Uterus (tissue), 2 donors: ENCODE measurements at regions not wholly inside any gene's neighbourhood (a gene's known extent, or its start where the extent isn't known, plus 50 kb on each side); places are given as distances from the start of the nearest gene placed in this dataset.

ENCODE experiments used
- POLR2A ChIP-seq, 2 donors: fragments of 450-650 bp; IDR thresholded peaks; one replicate each; pipeline ENCODE4 v1.6.1; 2016; ENCODE audit warnings: antibody characterized with exemption in 2 of 2, mild to moderate bottlenecking in 1 of 2, moderate library complexity in 1 of 2
- TF ChIP-seq, protein P1 (sequence below), 4 experiments: fragments of 200-600 bp in 2 of 4; fragments of 450-650 bp in 2 of 4; sonication (generic) in 2 of 4; IDR thresholded peaks; one replicate each; pipeline ENCODE4 v1.5.1; 2016 to 2019; ENCODE audit warnings: antibody characterized with exemption in 4 of 4, mild to moderate bottlenecking in 2 of 4, moderate library complexity in 1 of 4

GRCh38 chr5:89388872-89389271, 505.9 kb upstream of the MEF2C start:
- no peak for TF ChIP-seq POLR2A (IDR thresholded peaks at IDR 0.05)
- TF ChIP-seq, protein P1, sequence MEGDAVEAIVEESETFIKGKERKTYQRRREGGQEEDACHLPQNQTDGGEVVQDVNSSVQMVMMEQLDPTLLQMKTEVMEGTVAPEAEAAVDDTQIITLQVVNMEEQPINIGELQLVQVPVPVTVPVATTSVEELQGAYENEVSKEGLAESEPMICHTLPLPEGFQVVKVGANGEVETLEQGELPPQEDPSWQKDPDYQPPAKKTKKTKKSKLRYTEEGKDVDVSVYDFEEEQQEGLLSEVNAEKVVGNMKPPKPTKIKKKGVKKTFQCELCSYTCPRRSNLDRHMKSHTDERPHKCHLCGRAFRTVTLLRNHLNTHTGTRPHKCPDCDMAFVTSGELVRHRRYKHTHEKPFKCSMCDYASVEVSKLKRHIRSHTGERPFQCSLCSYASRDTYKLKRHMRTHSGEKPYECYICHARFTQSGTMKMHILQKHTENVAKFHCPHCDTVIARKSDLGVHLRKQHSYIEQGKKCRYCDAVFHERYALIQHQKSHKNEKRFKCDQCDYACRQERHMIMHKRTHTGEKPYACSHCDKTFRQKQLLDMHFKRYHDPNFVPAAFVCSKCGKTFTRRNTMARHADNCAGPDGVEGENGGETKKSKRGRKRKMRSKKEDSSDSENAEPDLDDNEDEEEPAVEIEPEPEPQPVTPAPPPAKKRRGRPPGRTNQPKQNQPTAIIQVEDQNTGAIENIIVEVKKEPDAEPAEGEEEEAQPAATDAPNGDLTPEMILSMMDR (IDR thresholded peaks at IDR 0.05): no peak
